Smooth muscle cell (in vitro differentiated cells): ENCODE measurements at regions not wholly inside any gene's neighbourhood (a gene's known extent, or its start where the extent isn't known, plus 50 kb on each side); places are given as distances from the start of the nearest gene placed in this dataset.
"Not testable (repeated sequence)": the region's sequence is repeated elsewhere in the genome, so short reads cannot be mapped to it uniquely, and the experiment has no call there.

Experiments used
- DNase-seq: peaks from one replicate; lab custom pipeline; 2025; ENCODE audit not compliant: unreplicated experiment; lab: John Stamatoyannopoulos, UW
- H2AFZ ChIP-seq: fragments of 200-600 bp; sonication (generic); 2 replicates; pipeline ENCODE4 v1.6.0; 2016; ENCODE audit warnings: antibody characterized with exemption, low read depth, mild to moderate bottlenecking
- H3F3A ChIP-seq: fragments of 200-600 bp; sonication (generic); 2 replicates; pipeline ENCODE4 v1.6.0; 2017; ENCODE audit warnings: antibody characterized with exemption, low read depth
- H3K27ac ChIP-seq: fragments of 200-600 bp; sonication (generic); 2 replicates; pipeline ENCODE4 v1.5.1; 2016; ENCODE audit warnings: low read depth, mild to moderate bottlenecking
- H3K27me3 ChIP-seq: fragments of 200-600 bp; sonication (generic); 2 replicates; pipeline ENCODE4 v1.6.1; 2016; ENCODE audit warnings: low read depth, mild to moderate bottlenecking
- H3K36me3 ChIP-seq: fragments of 200-600 bp; sonication (generic); 2 replicates; pipeline ENCODE4 v1.5.1; 2016; ENCODE audit warnings: low read depth
- H3K4me1 ChIP-seq: fragments of 200-600 bp; sonication (generic); 2 replicates; pipeline ENCODE4 v1.5.1; 2016; ENCODE audit warnings: low read depth
- H3K4me2 ChIP-seq: fragments of 200-600 bp; sonication (generic); 2 replicates; pipeline ENCODE4 v1.6.0; 2016; ENCODE audit warnings: mild to moderate bottlenecking
- H3K4me3 ChIP-seq: fragments of 200-600 bp; sonication (generic); 2 replicates; pipeline ENCODE4 v1.5.1; 2016; ENCODE audit warnings: mild to moderate bottlenecking
- H3K79me2 ChIP-seq: fragments of 200-600 bp; sonication (generic); 2 replicates; pipeline ENCODE4 v1.6.0; 2016; ENCODE audit warnings: low read depth, mild to moderate bottlenecking
- H3K9ac ChIP-seq: fragments of 200-600 bp; sonication (generic); 2 replicates; pipeline ENCODE4 v1.6.0; 2016; ENCODE audit warnings: low read depth
- H3K9me3 ChIP-seq: fragments of 200-600 bp; sonication (generic); replicated peaks from 2 replicates; pipeline ENCODE4 v1.5.1; 2016; ENCODE audit warnings: low read depth
- H4K20me1 ChIP-seq: fragments of 200-600 bp; sonication (generic); 2 replicates; pipeline ENCODE4 v1.6.0; 2016; ENCODE audit warnings: low read depth
- CTCF ChIP-seq: fragments of 200-600 bp; sonication (generic); IDR thresholded peaks from 2 replicates; pipeline ENCODE4 v1.5.1; 2017; ENCODE audit warnings: borderline replicate concordance, mild to moderate bottlenecking, antibody characterized with exemption; ENCODE audit not compliant: insufficient read depth, poor library complexity, severe bottlenecking
- WGBS: methylation state at CpG from one replicate; pipeline ENCODE4 v1.1.7; 2016; ENCODE audit warnings: low lambda C conversion rate; 5-methylcytosine and 5-hydroxymethylcytosine counted together

- WGBS, result 95% methylated on average over 4 of the region's 4 CpGs
- no peak for DNase-seq
- no peak for TF ChIP-seq CTCF
Measured at GRCh38 chr10:6707352-6707751, 127.3 kb upstream of the PRKCQ start.

GRCh38 chr10:6706725-6707124 is 126.6 kb upstream of the PRKCQ start:
- no peak for DNase-seq
- Histone ChIP-seq H3K36me3 (no peaks in the 10 kb centered on the region), H2AFZ (no peak overlapping the region), H3K9ac (no peak overlapping the region), H3K9me3 (no peaks in the 10 kb centered on the region), H3K79me2 (no peaks in the 10 kb centered on the region), H3K4me2 (no peak overlapping the region), H4K20me1 (no peaks in the 10 kb centered on the region), H3K27ac (no peak overlapping the region), H3K27me3 (peaks cover 10% of the 10 kb centered on the region), H3K4me3 (no peak overlapping the region), H3F3A (no peaks in the 10 kb centered on the region), H3K4me1 (no peaks in the 10 kb centered on the region)
- 67% methylated on average over 4 of the region's 4 CpGs for WGBS
- no peak for TF ChIP-seq CTCF

More at GRCh38 chr10:6707352-6707751, 127.3 kb upstream of the PRKCQ start:
- Histone ChIP-seq H3K36me3 (no peaks in the 10 kb centered on the region), H2AFZ (no peak overlapping the region), H3K27me3 (peaks cover 10% of the 10 kb centered on the region), H3K9ac (no peak overlapping the region), H3F3A (no peaks in the 10 kb centered on the region), H3K79me2 (no peaks in the 10 kb centered on the region), H3K4me2 (no peak overlapping the region), H4K20me1 (no peaks in the 10 kb centered on the region), H3K4me3 (no peak overlapping the region), H3K9me3 (no peaks in the 10 kb centered on the region), H3K27ac (no peak overlapping the region), H3K4me1 (no peaks in the 10 kb centered on the region)

DNA sequence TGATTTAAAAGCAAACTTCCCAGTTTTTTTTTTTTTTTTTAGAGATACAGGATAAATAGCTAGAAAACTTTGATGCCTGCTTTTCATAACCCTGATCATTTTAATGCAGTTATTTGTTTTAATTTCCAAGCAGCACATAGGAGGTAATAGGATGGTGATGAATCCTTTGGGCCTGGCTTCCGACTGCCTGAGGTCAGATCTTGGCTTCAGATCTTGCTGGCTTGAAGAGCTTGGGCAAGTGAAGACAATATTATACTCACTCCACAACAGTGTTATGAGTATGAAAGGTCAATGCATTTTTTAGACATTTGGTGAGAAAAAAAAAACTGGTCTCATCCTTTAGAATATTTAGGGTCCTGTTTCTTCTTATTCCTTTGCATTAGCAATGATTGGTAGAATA is 124.8 kb upstream of the PRKCQ start:
- Histone ChIP-seq H3K4me2 (no peak overlapping the region), H3K4me1 (no peaks in the 10 kb centered on the region), H2AFZ (no peak overlapping the region), H3K27me3 (peaks cover 13% of the 10 kb centered on the region), H3K36me3 (no peaks in the 10 kb centered on the region), H4K20me1 (no peaks in the 10 kb centered on the region), H3K27ac (no peak overlapping the region), H3K4me3 (no peak overlapping the region), H3K79me2 (no peaks in the 10 kb centered on the region), H3F3A (no peaks in the 10 kb centered on the region), H3K9me3 (no peaks in the 10 kb centered on the region), H3K9ac (no peak overlapping the region)
- WGBS, result 100% methylated on average over 1 of the region's 1 CpG
- DNase-seq, result no peak
- TF ChIP-seq CTCF, result no peak

- not testable (repeated sequence) for H3K9me3 ChIP-seq, H3K27ac ChIP-seq, H3F3A ChIP-seq, H3K4me1 ChIP-seq, H3K4me2 ChIP-seq, H3K27me3 ChIP-seq, H4K20me1 ChIP-seq, H3K9ac ChIP-seq, H3K36me3 ChIP-seq, DNase-seq, H3K4me3 ChIP-seq, H2AFZ ChIP-seq, H3K79me2 ChIP-seq
- 96% methylated on average over 2 of the region's 2 CpGs for WGBS
Measured at GRCh38 chr10:6702833-6703232, 122.8 kb upstream of the PRKCQ start.
